Glutamatergic neuron (in vitro differentiated cells): ENCODE measurements at regions not wholly inside any gene's neighbourhood (a gene's known extent, or its start where the extent isn't known, plus 50 kb on each side); places are given as distances from the start of the nearest gene placed in this dataset.

ENCODE experiments used
- DNase-seq: peaks from one replicate; pipeline ENCODE4 v3.0.0; 2022
- H3K27ac Mint-ChIP-seq: one replicate; pipeline ENCODE4 v1.8.0; 2020; ENCODE audit warnings: mild to moderate bottlenecking, mixed read lengths, inconsistent platforms; ENCODE audit not compliant: unreplicated experiment
- H3K27me3 Mint-ChIP-seq: one replicate; pipeline ENCODE4 v1.8.0; 2020; ENCODE audit warnings: mild to moderate bottlenecking, moderate library complexity, mixed read lengths, inconsistent platforms; ENCODE audit not compliant: unreplicated experiment
- H3K36me3 Mint-ChIP-seq: one replicate; pipeline ENCODE4 v1.8.0; 2020; ENCODE audit warnings: mild to moderate bottlenecking, mixed read lengths, inconsistent platforms; ENCODE audit not compliant: unreplicated experiment
- H3K4me1 Mint-ChIP-seq: one replicate; pipeline ENCODE4 v1.8.0; 2020; ENCODE audit warnings: mild to moderate bottlenecking, low read depth, mixed read lengths, inconsistent platforms; ENCODE audit not compliant: unreplicated experiment
- H3K4me3 Mint-ChIP-seq: one replicate; pipeline ENCODE4 v1.8.0; 2020; ENCODE audit warnings: mild to moderate bottlenecking, mixed read lengths, inconsistent platforms; ENCODE audit not compliant: unreplicated experiment
- H3K9me3 Mint-ChIP-seq: one replicate; pipeline ENCODE4 v1.8.0; 2020; ENCODE audit warnings: mild to moderate bottlenecking, moderate library complexity, mixed read lengths, inconsistent platforms; ENCODE audit not compliant: unreplicated experiment
- TF ChIP-seq, protein P1 (sequence below): fragments of 200-600 bp; sonication (generic); IDR thresholded peaks from one replicate; pipeline ENCODE4 v1.5.0; 2021; ENCODE audit not compliant: partially characterized antibody, unreplicated experiment

DNA sequence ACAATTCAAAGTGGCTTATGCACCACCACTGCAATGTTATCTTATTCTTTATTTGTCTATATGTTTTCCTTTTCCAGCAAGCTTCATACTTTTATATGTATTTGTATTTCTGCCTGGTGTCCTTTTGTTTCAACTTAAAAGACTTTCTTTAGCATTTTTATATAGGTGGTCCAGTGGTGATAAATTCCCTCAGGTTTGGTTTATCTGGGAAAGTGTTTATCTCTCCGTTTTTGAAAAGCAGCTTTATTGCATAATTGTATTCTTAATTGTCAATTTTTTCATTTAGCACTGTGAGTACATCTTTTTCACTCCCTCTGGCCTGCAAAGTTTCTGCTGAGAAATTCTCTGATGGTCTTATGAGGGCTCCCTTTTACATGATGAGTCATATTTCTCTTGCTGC lies 479.0 kb upstream of the GRID2 start:
- TF ChIP-seq, protein P1, sequence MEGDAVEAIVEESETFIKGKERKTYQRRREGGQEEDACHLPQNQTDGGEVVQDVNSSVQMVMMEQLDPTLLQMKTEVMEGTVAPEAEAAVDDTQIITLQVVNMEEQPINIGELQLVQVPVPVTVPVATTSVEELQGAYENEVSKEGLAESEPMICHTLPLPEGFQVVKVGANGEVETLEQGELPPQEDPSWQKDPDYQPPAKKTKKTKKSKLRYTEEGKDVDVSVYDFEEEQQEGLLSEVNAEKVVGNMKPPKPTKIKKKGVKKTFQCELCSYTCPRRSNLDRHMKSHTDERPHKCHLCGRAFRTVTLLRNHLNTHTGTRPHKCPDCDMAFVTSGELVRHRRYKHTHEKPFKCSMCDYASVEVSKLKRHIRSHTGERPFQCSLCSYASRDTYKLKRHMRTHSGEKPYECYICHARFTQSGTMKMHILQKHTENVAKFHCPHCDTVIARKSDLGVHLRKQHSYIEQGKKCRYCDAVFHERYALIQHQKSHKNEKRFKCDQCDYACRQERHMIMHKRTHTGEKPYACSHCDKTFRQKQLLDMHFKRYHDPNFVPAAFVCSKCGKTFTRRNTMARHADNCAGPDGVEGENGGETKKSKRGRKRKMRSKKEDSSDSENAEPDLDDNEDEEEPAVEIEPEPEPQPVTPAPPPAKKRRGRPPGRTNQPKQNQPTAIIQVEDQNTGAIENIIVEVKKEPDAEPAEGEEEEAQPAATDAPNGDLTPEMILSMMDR = no peak
- Mint-ChIP-seq H3K27me3 (peaks cover 2% of the 10 kb centered on the region), H3K4me1 (no peaks in the 10 kb centered on the region), H3K36me3 (peaks cover 12% of the 10 kb centered on the region), H3K27ac (no peak overlapping the region), H3K4me3 (no peak overlapping the region), H3K9me3 (peaks cover 2% of the 10 kb centered on the region)
- DNase-seq = no peak

DNA sequence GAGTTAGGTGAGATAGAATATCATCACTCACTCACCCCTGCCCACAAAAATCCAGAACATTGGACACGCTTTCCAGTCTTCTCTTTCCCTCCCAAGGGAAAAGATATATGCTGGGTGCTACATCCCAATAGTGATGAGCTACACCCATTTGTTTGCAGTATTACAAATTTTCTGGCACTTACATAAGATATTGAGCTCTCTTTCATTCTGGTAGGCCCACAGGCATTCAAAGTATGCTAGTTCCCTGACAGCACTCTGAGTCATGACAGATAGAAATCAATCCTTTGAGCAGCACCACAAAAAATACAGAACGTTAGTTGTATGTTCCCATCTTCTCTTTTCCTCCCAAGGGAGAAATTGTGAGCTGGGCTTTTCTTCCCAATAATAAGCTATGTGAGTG lies 477.6 kb upstream of the GRID2 start:
- no peak for DNase-seq
- no peaks in the 10 kb centered on the region for H3K4me1 Mint-ChIP-seq
- H3K9me3 Mint-ChIP-seq = peaks cover 2% of the 10 kb centered on the region
- peaks cover 2% of the 10 kb centered on the region for H3K27me3 Mint-ChIP-seq
- peaks cover 12% of the 10 kb centered on the region for H3K36me3 Mint-ChIP-seq
- TF ChIP-seq, protein P1 = no peak
- no peak overlapping the region for H3K27ac Mint-ChIP-seq
- no peak overlapping the region for H3K4me3 Mint-ChIP-seq

DNA sequence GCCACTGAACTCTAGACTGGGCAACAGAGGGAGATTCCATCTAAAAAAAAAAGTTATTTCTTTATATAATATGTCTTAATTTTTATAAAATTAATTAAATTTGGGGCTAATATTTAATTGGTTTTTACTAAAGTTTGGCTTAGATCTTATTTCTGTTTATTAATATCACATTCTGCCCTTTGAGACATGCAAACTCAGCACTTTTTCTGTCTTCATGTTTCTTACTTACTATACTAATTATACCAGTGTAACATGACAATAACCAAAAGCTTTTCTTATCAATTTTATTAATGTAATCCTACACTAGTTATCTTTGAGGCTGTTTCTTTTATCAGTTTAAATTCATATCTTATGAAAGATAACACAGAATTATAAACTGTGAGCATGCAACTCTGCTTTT lies 475.9 kb upstream of the GRID2 start:
- peaks cover 14% of the 10 kb centered on the region for H3K36me3 Mint-ChIP-seq
- DNase-seq = no peak
- H3K27me3 Mint-ChIP-seq = peaks cover 2% of the 10 kb centered on the region
- no peak overlapping the region for H3K27ac Mint-ChIP-seq
- TF ChIP-seq, protein P1 = no peak
- H3K9me3 Mint-ChIP-seq = peaks cover 5% of the 10 kb centered on the region
- H3K4me1 Mint-ChIP-seq = no peaks in the 10 kb centered on the region
- no peak overlapping the region for H3K4me3 Mint-ChIP-seq

DNA sequence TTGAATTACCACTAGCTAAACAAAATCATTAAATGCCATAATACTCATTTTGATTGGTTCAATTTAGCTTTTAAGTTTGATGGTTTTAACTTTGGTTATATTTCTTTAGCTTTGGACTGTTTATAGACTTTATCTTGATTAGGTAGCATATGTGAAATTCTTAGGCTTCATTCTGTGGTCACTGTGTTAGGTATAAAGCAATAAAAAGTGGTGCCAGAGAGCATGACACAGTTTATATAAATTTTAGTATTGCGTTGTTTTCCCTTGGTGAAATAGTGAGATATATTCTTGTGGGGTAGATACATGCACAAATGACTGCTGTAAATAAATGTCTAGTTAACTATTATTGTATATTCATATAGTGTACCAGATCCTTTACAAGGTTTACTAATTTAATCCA lies 474.2 kb upstream of the GRID2 start:
- Mint-ChIP-seq H3K9me3 (peaks cover 9% of the 10 kb centered on the region), H3K27ac (no peak overlapping the region), H3K27me3 (peaks cover 2% of the 10 kb centered on the region), H3K4me1 (no peaks in the 10 kb centered on the region), H3K4me3 (no peak overlapping the region), H3K36me3 (peaks cover 29% of the 10 kb centered on the region)
- no peak for DNase-seq
- TF ChIP-seq, protein P1 = no peak

DNA sequence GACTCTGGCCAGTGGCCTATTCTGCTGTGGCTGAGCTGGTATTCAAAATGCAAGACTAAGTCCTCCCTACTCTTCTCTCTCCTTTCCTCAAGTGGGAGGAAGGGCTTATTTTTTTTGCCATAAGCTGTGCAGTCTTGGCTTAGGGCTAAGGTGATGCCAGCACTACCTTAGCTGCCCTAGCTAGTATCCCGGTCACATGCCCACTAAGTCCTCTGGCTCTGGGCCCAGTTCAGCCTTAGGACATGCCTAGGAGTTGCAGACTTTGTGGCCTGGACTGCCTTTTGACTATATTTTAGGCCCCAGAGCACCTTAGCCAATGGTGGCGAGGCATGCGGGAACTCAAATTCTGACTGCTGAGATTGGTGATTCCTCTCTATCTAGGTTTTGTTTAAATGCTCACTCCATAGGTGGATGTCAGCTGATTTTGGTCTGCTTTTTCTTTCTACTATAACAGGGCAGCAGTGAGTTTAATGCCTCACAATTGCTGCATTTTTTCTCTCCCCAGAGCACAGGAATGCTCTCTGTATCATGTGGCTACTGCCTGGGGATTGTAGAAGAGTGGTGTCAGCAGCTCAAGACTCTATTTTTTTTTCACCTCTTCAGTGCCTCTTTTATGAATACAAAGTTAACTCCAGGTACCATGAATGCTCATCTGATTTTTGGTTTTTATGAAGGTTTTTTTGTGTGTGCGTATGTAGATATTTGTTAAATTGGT lies 472.9 kb upstream of the GRID2 start:
- Mint-ChIP-seq H3K4me1 (no peaks in the 10 kb centered on the region), H3K9me3 (peaks cover 9% of the 10 kb centered on the region), H3K27ac (no peak overlapping the region), H3K36me3 (peaks cover 31% of the 10 kb centered on the region), H3K4me3 (no peak overlapping the region), H3K27me3 (peaks cover 2% of the 10 kb centered on the region)
- no peak for DNase-seq
- TF ChIP-seq, protein P1 = no peak
